HG02759 (cell line): ENCODE measurements at regions not wholly inside any gene's neighbourhood (a gene's known extent, or its start where the extent isn't known, plus 50 kb on each side); places are given as distances from the start of the nearest gene placed in this dataset.

ENCODE experiments used
- ATAC-seq: cut with Tn5 transposase; IDR thresholded peaks from one replicate; pipeline ENCODE4 v1.9.1; 2021; ENCODE audit warnings: mild to moderate bottlenecking, moderate library complexity; ENCODE audit not compliant: unreplicated experiment

DNA sequence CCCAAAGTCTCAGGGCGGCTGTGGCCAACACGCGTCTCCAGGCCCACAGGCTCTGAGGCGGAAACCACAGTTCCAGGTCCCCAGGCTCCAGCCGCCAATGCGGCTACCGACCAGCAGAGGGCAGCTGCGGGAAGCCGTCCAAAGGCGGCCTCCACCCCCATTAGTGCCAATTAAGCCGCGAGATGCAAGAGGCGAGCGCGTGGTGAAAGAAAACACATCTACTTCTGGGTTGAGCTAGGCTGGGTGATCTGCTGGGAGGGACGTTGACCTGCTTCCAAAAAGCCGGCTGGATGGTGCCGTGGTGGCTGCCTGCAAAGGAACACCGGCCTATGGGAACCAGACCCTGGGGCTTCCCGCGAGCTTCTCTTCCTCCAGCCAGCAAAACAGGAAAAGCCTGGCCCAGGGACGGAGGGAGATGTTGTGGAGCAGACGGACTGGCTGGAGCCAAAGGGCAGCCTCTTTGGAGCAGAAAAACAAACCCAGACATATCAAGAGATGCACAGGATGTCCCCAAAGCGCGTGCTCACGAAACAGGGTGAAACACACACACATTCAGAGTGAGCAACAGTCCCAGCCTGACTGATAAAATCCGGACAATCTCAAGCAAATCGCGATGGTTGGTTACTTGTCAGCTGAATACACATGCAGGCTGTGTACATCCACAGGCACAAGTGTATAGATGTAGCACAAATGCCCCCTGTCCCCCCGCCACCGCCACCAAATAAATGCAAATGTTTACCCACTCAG lies 187.1 kb upstream of the BRINP1 start:
- peak; percentile 98 for ATAC-seq

DNA sequence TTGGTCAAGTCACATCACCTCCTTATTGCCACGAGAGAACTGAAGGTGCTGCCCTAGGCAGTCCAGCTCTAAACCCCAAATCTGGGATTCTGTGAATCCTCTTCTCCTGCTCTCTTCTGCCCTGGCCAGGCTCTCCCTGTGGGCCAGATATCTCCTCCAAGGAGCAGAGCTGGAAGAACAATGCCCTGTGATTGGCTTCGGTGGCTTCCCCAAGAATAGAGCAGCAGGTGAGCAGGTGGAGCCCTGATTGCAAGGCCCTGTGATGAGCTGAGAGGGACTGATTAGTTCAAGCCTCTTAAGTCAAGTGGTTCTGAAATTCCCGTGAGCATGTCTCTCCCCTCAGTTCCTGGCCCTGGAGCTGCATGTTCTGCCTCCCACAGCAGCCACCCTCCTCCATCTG lies 175.3 kb upstream of the BRINP1 start:
- no peak for ATAC-seq

DNA sequence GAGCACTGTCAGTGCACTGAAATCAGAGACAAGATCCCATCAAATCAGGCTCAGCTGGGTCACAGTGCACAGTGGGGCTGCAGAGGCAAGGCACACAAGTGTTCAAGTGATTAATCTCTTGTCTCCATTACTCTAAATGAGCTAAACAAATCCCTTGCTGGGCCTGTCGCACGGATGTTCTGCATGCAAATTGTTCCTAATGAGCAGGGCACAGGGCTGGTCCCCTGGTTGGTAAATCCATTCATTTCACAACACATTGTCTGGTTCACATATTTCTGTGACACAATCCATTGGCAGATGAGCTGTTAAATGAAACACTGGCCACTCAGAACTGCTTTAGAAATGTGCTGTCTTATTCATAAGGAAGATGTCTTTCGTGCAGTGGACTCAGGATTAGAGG lies 167.9 kb upstream of the BRINP1 start:
- no peak for ATAC-seq

- ATAC-seq, result no peak
These were observed 164.3 kb upstream of the BRINP1 start for GRCh38 chr9:119533504-119533903.

DNA sequence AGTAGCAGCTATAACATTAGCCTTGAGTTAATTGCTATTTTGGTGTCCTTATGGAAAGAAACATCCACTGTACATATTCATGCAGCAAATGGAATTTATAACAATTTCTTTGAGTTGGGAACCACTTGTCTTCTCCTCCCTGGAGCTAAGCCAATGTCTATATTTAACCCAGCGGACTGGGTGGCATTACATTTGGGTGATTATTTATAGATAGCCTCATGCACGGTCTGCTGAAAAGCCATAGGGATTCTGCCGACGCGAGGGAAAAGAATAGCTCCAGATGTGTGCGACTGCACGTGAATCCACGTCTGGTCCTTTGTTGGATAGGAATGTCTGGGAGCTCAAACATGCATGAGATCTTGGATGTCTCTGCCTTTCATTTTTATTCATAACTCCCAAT lies 157.5 kb upstream of the BRINP1 start:
- ATAC-seq, result no peak

GRCh38 chr9:119523508-119523907 lies 154.3 kb upstream of the BRINP1 start:
- no peak for ATAC-seq

DNA sequence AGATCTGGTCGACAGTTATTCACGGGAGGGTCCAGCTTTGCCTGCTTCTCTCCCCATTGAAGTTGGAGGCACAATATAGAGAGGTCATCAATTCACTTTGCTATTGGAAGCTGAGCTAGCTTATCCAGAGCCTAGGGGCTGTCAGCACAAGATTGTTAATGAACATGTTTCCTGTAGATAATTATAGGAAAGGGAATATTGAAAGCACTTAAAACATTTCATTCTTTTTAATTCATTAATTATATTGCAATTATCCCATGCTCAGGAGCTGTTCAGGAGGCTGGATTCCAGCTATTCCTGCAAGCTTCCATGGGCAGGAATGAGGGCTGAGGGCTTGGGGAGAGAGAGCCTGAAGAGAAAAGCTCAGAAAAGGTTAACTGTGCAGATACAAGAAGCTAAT lies 153.1 kb upstream of the BRINP1 start:
- no peak for ATAC-seq

DNA sequence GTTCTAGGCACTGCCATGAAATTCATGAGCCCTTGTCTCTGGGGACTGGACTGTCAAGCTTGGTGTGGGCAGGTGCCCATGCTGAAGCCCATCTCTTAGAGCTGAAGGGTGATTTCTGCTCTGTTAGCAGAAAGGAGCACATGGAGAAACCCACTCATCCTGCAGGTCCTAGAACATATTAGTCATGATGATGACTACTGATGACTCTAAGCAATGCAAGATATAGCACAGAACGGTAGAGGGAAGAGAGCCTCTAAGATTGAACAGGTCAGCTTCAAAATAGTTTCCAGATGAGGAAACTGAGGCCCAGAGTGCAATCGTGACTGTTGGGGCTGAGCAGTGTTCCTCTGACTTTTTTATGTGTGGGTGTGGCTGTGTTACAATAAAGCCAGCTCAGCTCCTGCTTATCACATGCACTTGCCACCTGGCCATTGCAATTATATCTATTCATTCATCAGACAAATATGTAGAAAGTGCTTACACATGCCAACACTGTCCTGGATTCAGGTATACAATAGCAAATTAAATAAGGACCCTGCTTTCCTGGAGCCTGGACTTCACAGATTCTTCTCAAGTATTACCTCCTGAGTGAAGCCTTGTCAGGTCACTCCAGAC lies 140.2 kb upstream of the BRINP1 start:
- ATAC-seq, result no peak

DNA sequence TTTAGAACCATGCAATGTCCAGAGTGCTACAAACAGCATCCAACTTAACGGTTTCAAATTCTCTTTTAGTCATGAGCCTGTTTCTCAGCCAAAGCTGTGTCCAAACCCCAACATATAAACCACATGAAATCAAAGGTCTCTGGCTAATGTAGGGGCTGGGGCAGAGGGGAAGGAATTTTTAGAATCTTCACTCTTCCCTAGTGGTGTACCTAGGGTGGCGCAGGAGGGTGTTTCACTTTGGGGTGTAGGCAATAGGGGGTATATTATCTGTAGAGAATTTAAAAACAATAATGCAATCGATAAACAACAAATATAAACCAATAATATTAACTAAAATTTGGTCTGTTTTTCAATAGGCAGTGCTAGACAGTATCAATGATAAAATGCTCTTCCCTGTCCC lies 132.1 kb upstream of the BRINP1 start:
- no peak for ATAC-seq

GRCh38 chr9:119500072-119500771 lies 131.0 kb upstream of the BRINP1 start:
- ATAC-seq, result no peak

- ATAC-seq, result no peak
These were observed 118.0 kb upstream of the BRINP1 start for GRCh38 chr9:119487118-119487827.

DNA sequence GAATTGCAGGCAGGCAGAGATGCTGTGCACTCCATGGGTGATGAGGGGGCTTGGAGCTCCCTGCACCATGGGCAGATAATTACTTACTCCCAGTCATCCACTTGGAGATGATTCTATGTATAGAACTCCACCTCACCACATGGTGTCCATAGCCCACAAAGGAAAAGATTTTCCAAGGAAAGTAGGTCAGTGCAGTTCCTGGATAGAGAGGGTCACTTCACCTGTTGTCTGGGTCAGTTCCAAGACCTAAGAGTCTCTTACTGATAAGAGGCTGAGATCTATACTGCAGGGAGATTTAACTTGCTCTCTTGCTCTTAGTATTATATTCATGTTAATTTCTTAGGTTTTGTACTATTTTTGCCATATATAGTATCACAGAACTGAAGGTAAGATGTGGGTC lies 113.9 kb upstream of the BRINP1 start:
- ATAC-seq, result no peak

- no peak for ATAC-seq
These were observed 108.0 kb upstream of the BRINP1 start for GRCh38 chr9:119477197-119477596.

DNA sequence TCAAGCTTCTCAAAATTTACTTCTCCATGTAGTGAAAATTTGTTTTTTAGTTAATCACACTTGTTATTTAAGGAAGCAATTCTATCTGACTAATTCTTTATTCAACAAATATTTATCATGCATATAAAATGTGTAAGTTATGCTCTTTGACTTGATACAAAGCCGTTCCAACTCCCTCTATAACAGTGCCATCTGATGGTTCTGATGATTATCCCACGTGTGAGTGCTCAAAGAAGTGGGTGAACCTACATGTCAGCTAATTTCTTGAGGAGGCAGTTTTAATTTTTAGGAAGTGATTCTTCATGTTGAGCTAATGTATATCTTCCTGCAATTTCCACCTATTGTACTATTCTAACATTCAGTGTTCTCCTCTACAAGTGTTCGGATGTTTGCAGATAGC lies 88.8 kb upstream of the BRINP1 start:
- no peak for ATAC-seq

DNA sequence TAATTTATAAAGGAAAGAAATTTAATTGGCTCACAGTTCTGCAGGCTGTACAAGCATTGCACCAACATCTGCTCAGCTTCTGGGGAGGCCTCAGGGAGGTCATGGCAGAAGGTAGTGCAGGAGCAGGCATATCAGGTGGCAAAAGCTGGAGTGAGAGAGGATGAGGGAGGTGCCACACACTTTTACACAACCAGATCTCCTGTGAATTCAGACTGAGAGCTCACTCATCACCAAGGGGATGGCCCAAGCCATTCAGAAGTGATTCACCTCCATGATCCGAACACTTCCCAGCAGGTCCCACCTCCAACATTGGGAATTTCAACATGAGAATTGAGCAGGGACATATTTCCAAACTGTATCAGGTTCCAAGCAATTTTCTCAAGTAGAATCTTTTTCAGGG lies 84.7 kb upstream of the BRINP1 start:
- no peak for ATAC-seq

DNA sequence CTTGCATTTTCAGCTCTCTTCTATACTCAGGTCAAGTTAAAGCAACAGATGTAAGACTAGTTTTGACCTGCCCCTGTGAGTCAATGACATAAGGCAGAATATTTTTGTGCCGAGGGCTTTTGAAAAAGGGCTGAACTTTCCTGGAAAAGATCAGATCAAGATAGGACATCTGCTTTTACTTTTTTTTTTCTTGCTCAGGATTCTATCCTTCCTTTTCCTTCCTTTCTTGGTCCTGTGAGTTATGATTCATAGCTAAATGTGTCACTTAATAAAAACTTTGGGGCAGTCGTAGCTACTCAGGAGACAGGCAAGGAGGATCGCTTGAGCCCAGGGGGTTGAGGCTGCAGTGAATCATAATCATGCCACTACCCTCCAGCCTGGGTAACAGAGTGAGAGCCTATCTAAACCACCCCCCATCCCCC lies 84.3 kb upstream of the BRINP1 start:
- ATAC-seq, result no peak

- ATAC-seq, result no peak
These were observed 82.2 kb upstream of the BRINP1 start for GRCh38 chr9:119451426-119451825.

DNA sequence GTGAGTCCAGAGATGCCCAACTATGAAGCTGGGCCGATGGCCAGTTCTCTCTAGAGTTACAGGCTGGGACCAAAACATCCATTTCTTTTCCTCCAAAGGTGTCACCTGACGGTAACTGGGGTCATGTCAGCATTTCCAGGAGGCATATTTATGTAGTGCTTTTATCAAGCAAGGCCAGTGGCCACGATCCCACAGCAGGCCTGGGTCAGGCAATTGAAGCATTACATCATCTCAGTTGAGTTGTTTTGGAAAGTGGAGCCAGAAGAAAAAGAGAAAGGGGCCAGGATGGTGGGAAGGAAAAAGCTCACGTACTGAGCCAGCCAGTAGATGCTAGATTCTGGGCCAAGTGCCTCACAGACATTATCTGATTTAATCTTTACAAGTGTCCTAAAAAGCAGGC lies 73.9 kb upstream of the BRINP1 start:
- ATAC-seq, result no peak

GRCh38 chr9:119441832-119442231 lies 72.6 kb upstream of the BRINP1 start:
- no peak for ATAC-seq

DNA sequence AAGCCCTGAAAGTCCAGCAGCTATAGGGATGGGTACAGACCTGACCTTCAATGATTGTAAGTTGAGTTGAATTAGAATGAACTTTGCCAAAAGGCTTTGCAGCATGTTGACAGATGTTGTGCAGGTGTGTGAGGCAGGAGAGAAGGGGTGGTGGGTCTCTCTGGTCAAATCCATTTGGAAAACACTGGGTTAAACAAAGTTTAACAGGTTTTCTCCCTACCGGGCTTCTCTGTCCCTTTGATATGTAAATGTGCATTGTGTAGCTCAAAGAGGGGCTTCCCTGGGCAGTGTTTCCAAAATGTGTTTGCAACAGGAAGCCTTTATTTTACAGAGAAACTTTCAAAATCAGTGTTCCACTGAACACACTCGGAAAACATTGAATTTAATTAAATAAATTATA lies 72.1 kb upstream of the BRINP1 start:
- ATAC-seq, result no peak

DNA sequence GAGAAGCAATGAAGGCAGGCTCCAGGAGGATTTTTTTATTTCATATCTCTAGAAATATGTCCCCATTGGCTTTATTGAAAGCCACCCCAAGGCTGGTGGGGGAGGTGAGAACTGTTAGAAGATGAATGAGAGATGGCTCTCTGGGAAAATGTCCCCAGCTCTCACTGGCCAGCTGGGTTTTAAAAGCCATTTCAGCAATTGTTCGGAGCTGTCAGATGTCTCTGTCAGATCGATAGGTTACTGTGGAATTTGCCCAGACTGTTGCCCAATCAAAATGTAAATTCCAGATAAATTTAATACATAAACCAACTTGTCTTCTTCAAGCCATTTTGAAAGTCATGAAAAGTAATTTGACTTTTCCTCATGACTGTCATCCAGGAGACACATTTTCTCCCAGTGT lies 67.0 kb upstream of the BRINP1 start:
- ATAC-seq, result no peak

DNA sequence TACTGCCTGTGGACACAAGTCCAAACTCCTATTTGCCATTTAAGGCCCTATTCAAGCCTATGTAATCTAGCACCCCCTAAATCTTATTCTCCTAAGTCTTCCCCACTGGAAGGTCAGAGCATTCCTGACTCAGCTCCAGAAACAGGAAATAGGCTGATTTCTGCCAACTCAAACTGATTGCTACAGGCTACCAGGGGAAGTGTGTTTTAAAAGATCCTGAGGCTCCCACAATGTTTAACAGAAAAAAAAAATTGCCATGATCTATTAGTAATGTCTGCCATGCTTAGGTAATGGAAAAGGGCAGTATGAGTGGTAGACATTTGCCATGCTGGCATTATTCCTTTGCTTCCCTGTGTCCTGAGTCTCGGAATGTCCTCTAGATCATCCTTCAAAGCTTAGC lies 65.8 kb upstream of the BRINP1 start:
- ATAC-seq, result no peak
